SK-N-MC (cell line): ENCODE measurements at regions not wholly inside any gene's neighbourhood (a gene's known extent, or its start where the extent isn't known, plus 50 kb on each side); places are given as distances from the start of the nearest gene placed in this dataset.

ENCODE experiments used
- DNase-seq: peaks from one replicate; pipeline ENCODE4 v3.0.0-alpha.2; 2011; ENCODE audit warnings: low read depth, low spot score
- H3K27ac ChIP-seq: fragments of 200-600 bp; sonication (generic); 2 replicates; pipeline ENCODE4 v1.5.1; 2016; ENCODE audit warnings: mixed run types
- H3K36me3 ChIP-seq: fragments of 200-600 bp; sonication (generic); 2 replicates; pipeline ENCODE4 v1.6.1; 2017; ENCODE audit warnings: antibody characterized with exemption, low read length, mixed read lengths; ENCODE audit not compliant: insufficient read depth
- H3K4me3 ChIP-seq: fragments of 200-600 bp; sonication (generic); 2 replicates; pipeline ENCODE4 v1.5.1; 2016
- H3K9ac ChIP-seq: fragments of 200-600 bp; sonication (generic); 2 replicates; pipeline ENCODE4 v1.8.0; 2017; ENCODE audit warnings: mixed run types, mixed read lengths; ENCODE audit not compliant: insufficient read length
- H3K9me3 ChIP-seq: fragments of 200-600 bp; sonication (generic); 2 replicates; pipeline ENCODE4 v1.6.1; 2017; ENCODE audit warnings: low read depth, mild to moderate bottlenecking, antibody characterized with exemption, low read length, moderate library complexity, mixed read lengths
- EZH2 ChIP-seq: fragments of 200-600 bp; sonication (generic); IDR thresholded peaks from one replicate; pipeline ENCODE4 v1.6.1; 2017; ENCODE audit warnings: antibody characterized with exemption
- FOXP2 ChIP-seq: optimal IDR thresholded peaks from 2 replicates; pipeline ENCODE3; 2011; ENCODE audit warnings: mild to moderate bottlenecking, moderate library complexity; ENCODE audit not compliant: insufficient read depth; ENCODE audit errors: extremely low read length, control extremely low read depth
- POLR2AphosphoS5 ChIP-seq: IDR thresholded peaks from 2 replicates; pipeline ENCODE4 v1.6.1; 2012; ENCODE audit warnings: mild to moderate bottlenecking, low read depth, low read length, borderline replicate concordance

DNA sequence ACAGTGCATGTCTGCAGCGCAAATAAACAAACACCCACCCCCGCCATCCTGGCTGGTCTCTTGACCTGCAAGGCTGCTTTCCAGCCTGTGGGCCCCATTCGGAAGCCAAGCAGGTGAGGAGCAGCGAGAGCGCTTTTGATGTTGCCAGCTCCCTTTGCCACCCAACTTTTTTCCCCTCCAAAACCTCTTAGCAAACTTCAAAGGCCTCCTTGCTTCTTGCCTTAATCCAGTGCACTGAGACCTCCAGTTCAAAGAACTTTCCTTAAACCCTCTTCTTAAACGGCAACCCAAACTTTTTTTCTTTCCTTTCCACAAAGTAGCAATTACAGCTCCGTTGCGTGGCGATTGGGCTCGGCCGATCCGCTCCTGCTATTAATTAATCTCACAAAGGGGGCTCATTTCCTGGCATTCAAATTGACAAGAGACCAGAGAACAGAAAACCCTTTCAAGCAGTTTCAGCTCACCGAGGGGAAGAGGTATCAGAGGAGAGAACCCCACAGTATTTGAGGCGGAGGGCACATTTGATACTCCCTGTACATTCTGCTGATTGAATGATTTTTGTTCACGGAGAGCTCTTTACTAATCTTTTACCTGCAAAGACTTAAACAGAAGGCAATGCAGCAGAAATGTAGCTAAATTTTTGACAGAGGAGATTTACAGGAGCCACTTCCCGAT lies 531.4 kb downstream of the TMEM182 start:
- Histone ChIP-seq H3K9me3 (no peaks in the 10 kb centered on the region), H3K36me3 (no peaks in the 10 kb centered on the region), H3K4me3 (no peak overlapping the region), H3K9ac (no peak overlapping the region), H3K27ac (no peak overlapping the region)
- TF ChIP-seq POLR2AphosphoS5 (no peak), FOXP2 (no peak), EZH2 (no peak)
- DNase-seq: no peak

DNA sequence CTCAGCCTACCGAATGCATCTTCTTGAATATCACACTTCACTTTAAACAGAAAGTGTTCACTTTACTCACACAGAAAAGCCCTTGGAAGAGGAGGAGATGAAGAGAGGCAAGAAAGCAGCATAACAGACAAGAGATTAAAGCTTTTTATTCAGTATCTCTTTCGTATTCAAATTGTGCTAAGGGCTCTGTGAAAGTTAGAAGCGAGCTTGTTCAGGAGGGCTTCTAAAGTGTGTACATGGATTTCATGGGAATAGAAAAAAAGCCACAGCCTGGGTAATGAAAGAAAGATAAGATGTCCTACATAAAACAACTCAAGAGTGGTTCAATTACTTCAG lies 531.9 kb downstream of the TMEM182 start:
- Histone ChIP-seq H3K9ac (no peak overlapping the region), H3K4me3 (no peak overlapping the region), H3K27ac (no peak overlapping the region), H3K9me3 (no peaks in the 10 kb centered on the region), H3K36me3 (no peaks in the 10 kb centered on the region)
- no peak for DNase-seq
- TF ChIP-seq EZH2 (no peak), POLR2AphosphoS5 (no peak), FOXP2 (no peak)

DNA sequence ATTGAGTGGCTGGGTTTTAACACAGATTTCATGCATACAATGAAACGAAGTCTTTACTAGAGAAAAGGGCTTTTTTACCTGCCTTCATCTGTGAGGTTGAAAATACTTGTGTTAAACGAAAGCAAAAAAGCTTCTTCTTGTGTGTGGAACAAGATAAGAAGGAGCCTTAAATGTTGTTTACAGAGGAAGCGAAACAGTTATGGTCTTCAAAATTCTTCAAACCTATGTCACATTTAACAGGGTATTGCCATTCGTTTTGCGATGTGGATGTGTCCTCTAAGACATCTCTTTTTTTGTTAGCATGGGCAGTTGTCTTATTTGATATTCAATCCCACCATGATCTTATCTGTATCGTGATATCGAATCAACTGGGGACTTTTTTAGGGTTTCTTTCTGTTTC lies 532.6 kb downstream of the TMEM182 start:
- no peaks in the 10 kb centered on the region for H3K9me3 ChIP-seq
- no peak overlapping the region for H3K9ac ChIP-seq
- TF ChIP-seq FOXP2 (no peak), EZH2 (no peak), POLR2AphosphoS5 (no peak)
- H3K36me3 ChIP-seq: no peaks in the 10 kb centered on the region
- no peak for DNase-seq
- no peak overlapping the region for H3K4me3 ChIP-seq
- H3K27ac ChIP-seq: no peak overlapping the region

DNA sequence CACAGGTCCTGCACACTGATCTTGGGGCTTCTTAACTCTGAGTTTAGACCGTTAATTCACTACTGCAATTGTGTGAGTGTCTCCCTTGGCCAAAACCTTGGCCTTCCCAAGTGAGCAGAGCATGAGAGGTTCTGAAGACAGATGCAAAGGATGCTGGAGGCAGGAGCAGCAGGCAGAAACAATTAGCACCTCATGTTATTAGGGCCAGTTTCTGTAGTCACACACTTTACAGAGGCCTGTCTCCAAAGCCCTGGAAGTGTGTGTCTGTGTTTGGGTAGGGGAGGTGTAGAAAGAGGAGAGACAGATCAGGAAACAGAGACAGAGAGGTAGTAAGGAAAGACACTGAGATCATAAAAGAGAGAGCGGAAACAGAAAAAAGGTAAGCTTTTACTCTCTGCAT lies 533.8 kb downstream of the TMEM182 start:
- no peaks in the 10 kb centered on the region for H3K9me3 ChIP-seq
- TF ChIP-seq EZH2 (no peak), POLR2AphosphoS5 (no peak), FOXP2 (no peak)
- no peaks in the 10 kb centered on the region for H3K36me3 ChIP-seq
- no peak overlapping the region for H3K9ac ChIP-seq
- no peak overlapping the region for H3K27ac ChIP-seq
- DNase-seq: no peak
- no peak overlapping the region for H3K4me3 ChIP-seq

DNA sequence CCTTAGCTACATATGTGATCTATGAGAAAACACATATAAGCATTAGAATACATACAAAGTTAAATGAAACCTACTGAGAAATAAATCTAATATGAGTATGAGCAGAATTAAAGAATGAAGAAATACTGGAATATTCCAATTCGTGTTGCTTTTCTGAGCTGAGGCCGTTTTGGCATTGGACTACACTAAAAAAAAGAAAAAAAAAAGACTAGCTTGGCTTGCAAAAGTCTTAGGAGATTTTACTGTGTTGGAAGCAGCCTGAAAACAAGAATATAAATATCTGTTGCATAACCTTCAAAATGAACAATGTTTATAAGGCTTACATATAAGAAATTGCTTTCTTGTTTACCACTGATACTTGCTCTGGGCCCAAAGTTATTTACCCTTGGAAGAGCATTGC lies 562.8 kb downstream of the TMEM182 start:
- Histone ChIP-seq H3K9ac (no peak overlapping the region), H3K4me3 (no peak overlapping the region), H3K9me3 (no peaks in the 10 kb centered on the region), H3K36me3 (no peaks in the 10 kb centered on the region), H3K27ac (no peak overlapping the region)
- TF ChIP-seq FOXP2 (no peak), POLR2AphosphoS5 (no peak), EZH2 (no peak)
- no peak for DNase-seq

DNA sequence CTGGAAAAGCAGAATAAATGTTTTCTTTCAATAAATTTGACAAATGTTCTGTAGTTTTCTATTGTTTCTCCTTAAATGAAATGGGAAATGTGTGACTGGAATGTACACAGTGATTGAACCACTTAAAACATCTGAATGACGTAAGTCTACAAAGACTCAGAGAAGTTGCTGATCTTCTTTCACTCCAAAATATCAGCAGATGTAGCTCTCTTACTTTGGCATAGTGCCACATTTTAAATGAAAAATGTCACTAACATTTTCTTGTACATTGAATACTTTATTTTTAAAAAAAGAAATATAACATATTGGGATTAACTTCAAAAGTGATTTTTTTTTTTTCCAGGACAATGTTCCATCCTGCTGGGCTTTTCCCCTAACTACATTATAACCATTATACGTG lies 565.6 kb downstream of the TMEM182 start:
- H3K36me3 ChIP-seq: no peaks in the 10 kb centered on the region
- H3K9me3 ChIP-seq: no peaks in the 10 kb centered on the region
- H3K4me3 ChIP-seq: no peak overlapping the region
- no peak overlapping the region for H3K27ac ChIP-seq
- no peak for TF ChIP-seq EZH2
- no peak for TF ChIP-seq POLR2AphosphoS5
- no peak for DNase-seq
- H3K9ac ChIP-seq: no peak overlapping the region

DNA sequence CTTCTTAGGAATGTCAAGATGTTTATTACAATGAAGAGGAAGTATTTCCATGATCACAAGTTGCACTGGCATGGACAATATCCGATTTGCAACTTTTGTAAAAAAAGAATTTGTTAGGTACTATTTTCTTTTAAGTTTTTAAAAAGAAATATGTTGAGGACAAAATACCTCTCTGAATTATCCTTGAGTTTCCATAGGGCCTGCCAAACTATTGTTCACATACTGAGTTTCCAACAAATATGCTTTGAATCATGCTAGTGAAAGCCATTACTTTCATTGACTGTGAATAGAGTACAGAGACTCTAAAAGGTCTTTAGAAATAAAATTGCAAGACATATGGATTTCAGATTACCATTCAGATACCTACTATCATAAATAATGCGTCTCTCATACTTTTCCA lies 566.1 kb downstream of the TMEM182 start:
- TF ChIP-seq POLR2AphosphoS5 (no peak), EZH2 (no peak), FOXP2 (no peak)
- Histone ChIP-seq H3K27ac (no peak overlapping the region), H3K9me3 (no peaks in the 10 kb centered on the region), H3K36me3 (no peaks in the 10 kb centered on the region), H3K9ac (no peak overlapping the region), H3K4me3 (no peak overlapping the region)
- no peak for DNase-seq

DNA sequence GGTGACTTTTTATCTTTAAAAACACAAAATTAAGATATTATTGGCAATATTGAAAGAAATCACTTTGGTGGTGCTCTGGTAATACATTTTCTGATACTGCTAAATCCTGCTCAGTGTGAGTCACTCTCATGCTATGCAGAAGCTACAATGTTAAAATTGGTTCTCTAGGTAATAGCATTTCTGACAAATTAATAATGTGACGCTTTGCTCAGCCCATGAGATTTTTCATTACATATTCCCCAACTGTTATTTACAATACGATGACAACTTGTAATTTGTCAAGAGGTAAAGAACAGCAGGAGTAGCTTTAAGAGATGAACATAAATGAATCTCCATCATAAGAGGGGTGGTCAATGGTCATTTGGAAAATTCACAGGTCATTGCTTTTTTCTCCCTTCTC lies 573.6 kb downstream of the TMEM182 start:
- no peak for TF ChIP-seq EZH2
- TF ChIP-seq POLR2AphosphoS5: no peak
- TF ChIP-seq FOXP2: no peak
- no peaks in the 10 kb centered on the region for H3K9me3 ChIP-seq
- no peak for DNase-seq
- H3K9ac ChIP-seq: no peak overlapping the region
- no peak overlapping the region for H3K4me3 ChIP-seq
- H3K27ac ChIP-seq: no peak overlapping the region
- H3K36me3 ChIP-seq: no peaks in the 10 kb centered on the region

DNA sequence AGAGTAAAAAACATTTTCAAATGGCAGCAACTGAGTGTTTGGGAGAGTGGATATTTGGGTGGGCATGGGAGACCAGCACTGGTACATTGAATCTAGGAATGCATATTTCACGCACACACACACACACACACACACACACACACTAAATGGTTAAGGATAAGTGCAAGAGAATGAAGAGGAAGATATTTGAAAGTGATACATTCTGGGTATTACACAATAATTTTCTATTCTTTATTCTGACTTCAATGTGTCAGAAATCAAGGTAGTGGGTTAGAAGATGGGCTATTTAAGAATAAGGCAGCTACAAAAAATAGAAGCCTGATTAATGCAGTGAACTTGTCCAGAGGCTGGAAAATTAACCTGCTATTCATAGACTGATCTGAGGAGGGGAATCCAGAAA lies 577.0 kb downstream of the TMEM182 start:
- Histone ChIP-seq H3K27ac (no peak overlapping the region), H3K9ac (no peak overlapping the region), H3K36me3 (no peaks in the 10 kb centered on the region), H3K4me3 (no peak overlapping the region), H3K9me3 (no peaks in the 10 kb centered on the region)
- DNase-seq: no peak
- TF ChIP-seq EZH2: no peak
- TF ChIP-seq FOXP2: no peak
- TF ChIP-seq POLR2AphosphoS5: no peak
